Mucosa of descending colon (tissue), 3 donors: ENCODE measurements at regions not wholly inside any gene's neighbourhood (a gene's known extent, or its start where the extent isn't known, plus 50 kb on each side); places are given as distances from the start of the nearest gene placed in this dataset.

Source experiments
- ATAC-seq: fragments of 200-7000 bp; cut with Tn5 transposase; one replicate; pipeline ENCODE4 v1.9.1; 2020; ENCODE audit warnings: mild to moderate bottlenecking, moderate library complexity
- DNase-seq, 3 donors: peaks; one replicate each; pipeline ENCODE4 v3.0.0-alpha.2; 2020
- H3K36me3 ChIP-seq: fragments of 200-600 bp; one replicate; pipeline ENCODE4 v1.8.0; 2021; ENCODE audit warnings: low read depth, mild to moderate bottlenecking
- H3K4me1 ChIP-seq: fragments of 200-600 bp; one replicate; pipeline ENCODE4 v1.8.0; 2021; ENCODE audit warnings: low read depth, mild to moderate bottlenecking
- H3K4me3 ChIP-seq: fragments of 200-600 bp; one replicate; pipeline ENCODE4 v1.8.0; 2021; ENCODE audit warnings: mild to moderate bottlenecking
- H3K9me3 ChIP-seq: fragments of 200-600 bp; one replicate; pipeline ENCODE4 v1.8.0; 2021; ENCODE audit warnings: mild to moderate bottlenecking
- intact Hi-C, 2 donors: fragments of 100-400 bp; cut with DNase I in 1 of 2; cut with micrococcal nuclease in 1 of 2; formaldehyde crosslinking; loops; one replicate each; pipeline versions ENCODE4 v1.11.0 to v1.11.1; 2022; cut with DNase I, micrococcal nuclease
- TF ChIP-seq, protein P1 (sequence below): fragments of 200-600 bp; IDR thresholded peaks from one replicate; pipeline ENCODE4 v1.8.0; 2022; ENCODE audit warnings: antibody characterized with exemption, mild to moderate bottlenecking
- donor health status: DM: no; HTN: no; CAD: no; lungs with moderate emphysema.
- donor health status: DM: no; HTN: no; CAD: no.
- donor health status: DM: no; HTN: yes; CAD: no.

DNA sequence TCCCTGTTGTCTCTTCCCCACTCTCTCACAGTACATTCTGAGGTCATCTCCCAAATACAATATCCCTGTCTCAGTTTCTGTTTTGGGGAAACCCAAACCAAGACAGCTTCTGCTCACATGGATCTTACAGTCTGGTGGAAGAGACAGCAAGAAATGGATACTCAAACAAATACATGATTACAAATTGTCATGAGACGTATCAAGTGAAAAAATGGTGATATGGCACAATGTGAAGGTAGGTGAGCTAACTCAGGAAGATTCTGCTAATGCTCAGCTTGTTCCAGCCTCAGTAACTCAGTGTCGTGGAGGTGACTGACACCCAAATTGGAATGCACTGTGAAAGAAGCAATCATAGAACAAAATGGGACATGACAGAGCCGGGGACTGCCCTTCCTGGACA lies 68.3 kb downstream of the CHST1 start:
- ATAC-seq (no peak), DNase-seq (no peak)
- Histone ChIP-seq H3K9me3 (no peaks in the 10 kb centered on the region), H3K4me3 (no peak overlapping the region), H3K4me1 (no peaks in the 10 kb centered on the region), H3K36me3 (no peaks in the 10 kb centered on the region)
- intact Hi-C loops, result no loop called here
- TF ChIP-seq, protein P1, sequence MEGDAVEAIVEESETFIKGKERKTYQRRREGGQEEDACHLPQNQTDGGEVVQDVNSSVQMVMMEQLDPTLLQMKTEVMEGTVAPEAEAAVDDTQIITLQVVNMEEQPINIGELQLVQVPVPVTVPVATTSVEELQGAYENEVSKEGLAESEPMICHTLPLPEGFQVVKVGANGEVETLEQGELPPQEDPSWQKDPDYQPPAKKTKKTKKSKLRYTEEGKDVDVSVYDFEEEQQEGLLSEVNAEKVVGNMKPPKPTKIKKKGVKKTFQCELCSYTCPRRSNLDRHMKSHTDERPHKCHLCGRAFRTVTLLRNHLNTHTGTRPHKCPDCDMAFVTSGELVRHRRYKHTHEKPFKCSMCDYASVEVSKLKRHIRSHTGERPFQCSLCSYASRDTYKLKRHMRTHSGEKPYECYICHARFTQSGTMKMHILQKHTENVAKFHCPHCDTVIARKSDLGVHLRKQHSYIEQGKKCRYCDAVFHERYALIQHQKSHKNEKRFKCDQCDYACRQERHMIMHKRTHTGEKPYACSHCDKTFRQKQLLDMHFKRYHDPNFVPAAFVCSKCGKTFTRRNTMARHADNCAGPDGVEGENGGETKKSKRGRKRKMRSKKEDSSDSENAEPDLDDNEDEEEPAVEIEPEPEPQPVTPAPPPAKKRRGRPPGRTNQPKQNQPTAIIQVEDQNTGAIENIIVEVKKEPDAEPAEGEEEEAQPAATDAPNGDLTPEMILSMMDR, result no peak

GRCh38 chr11:45596571-45596970 lies 68.9 kb downstream of the CHST1 start:
- ATAC-seq (no peak), DNase-seq (no peak)
- Histone ChIP-seq H3K4me1 (no peaks in the 10 kb centered on the region), H3K9me3 (no peaks in the 10 kb centered on the region), H3K4me3 (no peak overlapping the region), H3K36me3 (no peaks in the 10 kb centered on the region)
- TF ChIP-seq, protein P1, result no peak
- intact Hi-C loops, result no loop called here

- Histone ChIP-seq H3K4me1 (no peaks in the 10 kb centered on the region), H3K4me3 (no peak overlapping the region), H3K9me3 (no peaks in the 10 kb centered on the region), H3K36me3 (no peaks in the 10 kb centered on the region)
- intact Hi-C loops, result no loop called here
- TF ChIP-seq, protein P1, result no peak
- DNase-seq (no peak), ATAC-seq (no peak)
Observed at GRCh38 chr11:45593992-45594391, 71.4 kb downstream of the CHST1 start.

DNA sequence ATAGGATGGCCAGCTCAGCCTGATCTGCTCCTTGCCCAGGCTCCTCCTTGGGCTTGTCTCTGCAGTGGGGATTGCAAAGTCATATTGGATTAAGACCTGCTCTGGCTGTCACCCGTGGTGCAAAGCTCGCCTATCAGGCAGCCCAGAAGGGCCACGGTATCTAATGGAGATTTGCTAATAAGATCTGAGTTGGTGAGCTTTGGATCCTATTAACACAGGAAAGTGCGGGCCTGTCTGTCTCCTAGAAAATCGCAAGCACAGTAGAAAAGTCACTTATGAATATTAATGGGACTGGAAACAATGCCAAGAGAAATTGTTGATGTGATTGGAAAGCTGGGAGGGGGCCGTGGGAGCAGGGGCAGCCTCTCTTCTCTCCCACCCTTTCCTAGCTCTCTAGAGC lies 72.8 kb downstream of the CHST1 start:
- TF ChIP-seq, protein P1, result no peak
- ATAC-seq (no peak), DNase-seq (no peak)
- H3K4me1 ChIP-seq, result no peaks in the 10 kb centered on the region
- H3K9me3 ChIP-seq, result no peaks in the 10 kb centered on the region
- intact Hi-C loops, result no loop called here
- H3K4me3 ChIP-seq, result no peak overlapping the region
- H3K36me3 ChIP-seq, result no peaks in the 10 kb centered on the region

GRCh38 chr11:45590743-45591142 lies 74.7 kb downstream of the CHST1 start:
- no peaks in the 10 kb centered on the region for H3K9me3 ChIP-seq
- TF ChIP-seq, protein P1, result no peak
- no peaks in the 10 kb centered on the region for H3K36me3 ChIP-seq
- no peaks in the 10 kb centered on the region for H3K4me1 ChIP-seq
- DNase-seq (no peak), ATAC-seq (no peak)
- H3K4me3 ChIP-seq, result no peak overlapping the region
- intact Hi-C loops, result no loop called here

DNA sequence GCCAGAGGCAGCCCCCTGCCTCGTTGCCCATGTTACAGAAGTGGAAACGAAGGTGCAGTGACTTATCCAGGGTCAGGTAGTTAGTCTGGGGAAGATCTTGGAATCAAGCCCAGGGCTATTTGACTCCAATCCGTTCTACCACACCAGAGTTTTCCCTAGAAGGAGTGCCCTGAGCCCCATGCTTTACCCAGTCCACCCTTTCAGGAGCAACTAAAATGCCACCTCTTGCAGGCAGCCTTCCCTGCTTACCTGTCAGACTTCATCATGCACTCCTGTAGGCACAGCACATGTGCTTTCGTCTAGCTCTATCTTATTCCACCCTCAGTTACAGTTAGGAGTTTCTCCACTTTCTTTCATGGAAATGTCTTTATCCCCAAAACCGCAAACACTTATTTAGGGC lies 80.2 kb downstream of the CHST1 start:
- intact Hi-C loops, result no loop called here
- no peak for ATAC-seq

More for the DNA sequence above, 80.2 kb downstream of the CHST1 start:
- no peaks in the 10 kb centered on the region for H3K4me1 ChIP-seq
- no peaks in the 10 kb centered on the region for H3K9me3 ChIP-seq
- no peak overlapping the region for H3K4me3 ChIP-seq
- no peak for DNase-seq
- TF ChIP-seq, protein P1, result no peak
- no peaks in the 10 kb centered on the region for H3K36me3 ChIP-seq
